Cardiac septum (tissue), 1 donor: ENCODE measurements at regions not wholly inside any gene's neighbourhood (a gene's known extent, or its start where the extent isn't known, plus 50 kb on each side); places are given as distances from the start of the nearest gene placed in this dataset.

Experiments used
- DNase-seq: peaks from one replicate; pipeline ENCODE4 v3.0.0-alpha.2; 2020; ENCODE audit warnings: low spot score
- intact Hi-C: fragments of 100-400 bp; cut with DNase I; formaldehyde crosslinking; loops from one replicate; pipeline ENCODE4 v1.14.0; 2022
- donor health status: DM: no; HTN: no; CAD: no.

DNA sequence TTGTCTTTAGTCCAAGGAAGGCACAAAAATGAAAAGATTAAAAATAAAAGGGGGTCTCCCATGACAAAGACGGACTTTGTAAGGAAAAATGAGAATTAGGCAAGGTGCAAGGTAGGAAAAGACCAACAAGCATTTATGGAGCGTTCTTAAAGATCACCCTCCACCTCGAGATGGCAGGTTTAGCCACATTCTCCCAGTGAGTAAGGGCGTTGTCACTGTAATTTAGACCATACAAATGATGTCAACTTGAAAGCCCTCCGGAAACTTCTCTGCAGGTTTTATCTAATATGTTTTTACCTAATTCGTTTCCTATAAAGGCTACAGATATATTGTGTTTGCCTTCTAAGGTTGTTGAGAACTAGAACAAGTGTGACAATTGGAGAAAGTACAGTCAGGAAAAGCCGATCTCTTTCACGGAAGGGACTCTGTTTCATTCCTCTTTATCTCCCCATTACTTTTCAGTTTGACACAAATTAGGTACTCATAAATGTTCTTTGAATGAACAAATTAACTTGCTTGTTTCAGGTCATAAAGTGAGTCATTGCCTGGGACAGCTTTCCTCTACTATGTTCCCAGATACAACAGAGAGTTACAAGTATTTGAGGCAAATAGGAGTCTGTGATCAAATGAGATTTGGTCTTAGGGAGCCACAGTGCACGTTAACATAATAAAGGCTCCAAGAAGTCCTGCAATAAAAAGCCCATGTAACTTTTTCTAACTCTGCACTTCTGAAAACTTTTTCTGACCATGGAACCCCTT, 102.6 kb upstream of the HABP2 start:
- intact Hi-C loops: no loop called here
- no peak for DNase-seq

DNA sequence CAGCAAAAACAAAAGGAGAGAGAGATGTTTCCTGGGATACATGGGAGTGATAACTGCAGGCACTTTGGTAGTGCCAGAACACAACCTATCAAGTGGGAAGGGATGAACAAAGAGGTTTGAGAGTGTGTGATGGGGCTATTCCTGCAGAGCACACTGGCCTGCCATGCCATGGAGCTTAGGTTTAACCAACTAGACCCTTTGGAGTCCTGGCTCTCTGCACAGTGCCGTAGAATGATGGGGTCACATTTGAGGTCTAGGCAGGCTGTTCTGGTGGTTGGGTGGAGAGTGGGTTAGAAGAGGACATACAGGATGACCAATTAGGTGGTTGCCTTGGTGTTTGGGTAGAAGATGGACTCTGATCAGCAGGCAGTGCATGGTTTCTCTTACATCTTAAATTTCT, 101.9 kb upstream of the HABP2 start:
- DNase-seq: no peak
- intact Hi-C loops: no loop called here

DNA sequence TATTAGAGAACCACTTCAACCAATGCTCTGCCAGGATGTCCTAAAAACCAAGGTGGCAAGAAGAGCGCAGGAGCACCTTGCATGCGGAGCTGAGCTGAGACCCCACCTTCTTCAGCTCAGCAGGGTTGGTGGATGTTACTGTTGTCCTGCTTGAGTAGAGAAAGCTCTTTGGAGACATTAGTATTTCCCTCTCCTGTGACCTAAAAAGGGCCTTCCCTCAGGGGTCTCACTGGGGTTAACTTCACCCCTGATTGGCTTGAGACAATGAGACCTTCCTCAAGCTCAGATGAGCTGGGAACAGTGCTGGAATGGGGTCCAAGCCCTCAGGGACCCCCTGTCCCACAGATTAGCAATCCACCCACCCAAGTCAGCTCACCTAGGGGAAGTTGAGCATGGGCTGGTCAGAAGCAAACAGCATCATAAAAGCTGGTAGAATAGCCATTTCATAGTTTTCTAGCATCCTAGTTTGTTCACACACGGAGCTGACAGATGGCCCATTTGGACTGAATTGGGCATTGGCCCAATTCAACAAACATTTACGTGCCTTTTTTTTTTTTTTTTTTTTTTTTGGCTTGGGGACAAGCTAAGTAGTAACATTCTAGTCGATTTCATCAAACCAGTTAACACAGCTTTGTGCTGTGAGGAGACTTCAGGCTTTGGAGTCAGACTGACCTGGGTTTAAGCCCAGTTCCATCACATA, 100.6 kb upstream of the HABP2 start:
- intact Hi-C loops: no loop called here
- DNase-seq: no peak

DNA sequence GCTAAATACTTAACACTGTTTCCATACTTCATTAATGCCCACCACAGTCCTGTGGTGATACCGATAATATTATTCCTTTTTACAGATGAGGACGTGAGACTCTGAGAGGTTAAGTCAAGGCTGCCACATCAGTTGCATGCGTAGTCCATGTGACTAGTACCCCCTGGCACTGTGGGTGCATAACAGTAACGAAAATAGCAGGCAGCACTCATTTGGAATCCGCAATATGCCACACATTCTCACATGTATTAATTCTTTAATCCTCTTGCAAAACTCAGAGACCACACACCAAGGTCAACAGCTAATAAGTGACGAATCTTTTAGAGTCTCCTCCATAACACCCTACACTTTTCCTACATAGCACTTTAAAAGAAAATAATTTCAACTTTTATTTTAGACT, 99.5 kb upstream of the HABP2 start:
- intact Hi-C loops: no loop called here
- no peak for DNase-seq

DNA sequence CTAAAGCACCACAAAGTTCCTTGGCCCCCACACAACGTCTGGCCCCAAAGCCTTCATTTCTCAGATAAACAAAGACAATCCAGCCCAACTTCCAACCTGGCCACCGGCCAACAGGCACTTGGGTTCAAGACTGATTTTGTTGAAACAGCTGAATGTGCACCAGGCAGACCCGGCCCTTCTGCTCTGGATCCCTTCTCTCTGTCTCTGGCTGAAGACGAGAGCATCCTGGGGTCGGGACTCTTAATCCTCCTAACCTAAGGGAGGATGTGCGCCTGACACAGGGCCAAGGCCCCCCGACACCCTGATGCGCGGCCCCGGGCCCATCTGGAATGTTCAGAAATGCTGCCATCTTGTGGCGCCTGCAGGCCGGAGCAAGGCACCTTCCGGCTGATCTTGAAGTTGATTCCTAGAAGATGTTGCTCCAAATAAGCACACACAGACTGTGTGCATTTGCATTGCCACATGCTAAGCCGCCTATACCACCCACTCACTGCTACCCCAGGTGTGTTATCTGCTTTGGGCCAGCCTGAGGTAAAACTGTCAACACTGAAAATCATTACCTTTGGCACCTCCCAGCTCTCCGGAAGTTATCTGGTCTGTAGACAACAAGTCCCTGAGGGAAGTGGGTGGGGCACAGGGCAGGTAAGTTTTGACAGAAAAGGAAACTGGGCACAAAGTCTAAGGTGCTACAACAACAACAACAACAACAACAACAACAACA, 98.4 kb upstream of the HABP2 start:
- no peak for DNase-seq
- intact Hi-C loops: no loop called here

DNA sequence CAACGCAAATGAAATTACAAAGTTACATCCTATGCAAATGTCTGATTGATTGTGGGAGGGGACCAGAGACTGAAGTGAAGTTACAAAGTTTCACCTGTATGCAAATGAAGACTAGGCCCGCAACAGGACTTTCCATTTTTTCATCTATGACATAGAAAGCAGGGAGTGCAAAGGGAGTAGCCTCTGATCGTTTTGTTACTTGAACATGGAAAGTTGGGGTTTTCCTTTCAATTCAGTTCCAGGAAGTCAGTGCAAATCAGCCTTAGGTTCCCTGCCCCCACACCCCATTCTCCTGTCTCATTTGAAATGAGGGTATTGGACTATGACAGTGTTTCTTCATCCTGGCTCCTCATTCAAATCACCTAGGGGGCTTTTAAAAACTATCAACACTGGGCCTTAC, 96.9 kb upstream of the HABP2 start:
- no peak for DNase-seq
- intact Hi-C loops: no loop called here

DNA sequence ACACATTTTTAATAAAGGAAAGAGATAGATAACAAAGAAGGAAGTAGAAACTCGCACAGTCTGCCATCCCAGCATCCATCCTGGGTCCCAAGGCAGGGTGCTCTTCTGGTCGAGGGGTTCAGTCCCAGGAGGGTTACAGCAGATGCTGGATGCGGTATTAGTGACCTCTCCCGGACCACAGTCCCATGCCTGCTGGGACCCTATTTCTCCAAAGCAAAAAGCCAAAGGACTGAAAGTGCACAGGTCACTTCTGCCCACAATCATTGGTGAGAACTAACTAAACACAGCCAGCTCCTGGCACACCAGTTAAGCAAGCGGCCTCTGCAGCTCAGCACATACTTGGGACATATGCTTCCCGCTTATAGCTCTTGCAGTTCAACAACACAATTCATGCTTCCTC, 96.1 kb upstream of the HABP2 start:
- DNase-seq: no peak
- intact Hi-C loops: no loop called here

DNA sequence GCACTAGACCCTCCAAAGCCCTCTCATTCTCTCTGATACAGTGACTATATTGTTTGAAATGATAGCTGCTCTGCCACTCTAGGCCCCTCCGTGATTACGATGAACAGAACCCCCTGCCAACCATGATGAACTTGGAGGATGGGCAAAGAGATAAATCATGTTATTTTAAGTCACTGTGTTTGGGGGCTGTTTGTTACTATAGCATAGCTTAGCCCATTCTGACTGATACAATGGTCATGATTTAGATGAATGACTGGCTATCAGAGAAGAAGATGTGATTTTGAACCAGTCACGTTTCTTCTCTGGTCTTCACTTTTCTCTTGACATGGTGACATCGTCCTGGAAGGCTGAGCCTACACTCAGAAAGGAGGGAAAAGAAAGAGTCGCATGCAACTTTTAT, 95.4 kb upstream of the HABP2 start:
- no peak for DNase-seq
- intact Hi-C loops: no loop called here

DNA sequence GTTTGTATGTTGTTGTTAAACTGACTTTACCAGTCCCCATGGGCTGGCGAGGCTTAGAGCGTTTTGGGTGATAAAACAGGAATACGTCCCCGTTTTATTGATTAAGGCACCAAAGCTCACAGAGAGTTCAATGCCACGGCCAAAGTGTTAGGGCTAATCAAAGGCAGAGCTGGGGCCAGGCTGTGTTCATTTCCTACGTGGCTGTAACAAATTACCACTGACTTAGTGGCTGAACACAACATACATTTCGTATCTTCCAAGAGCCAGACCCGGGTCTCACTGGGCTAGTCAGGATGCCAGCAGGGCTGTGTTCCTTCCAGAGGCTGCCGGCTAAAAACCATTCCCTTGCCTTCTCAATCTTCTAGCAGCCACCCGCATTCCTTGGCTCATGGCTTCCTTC, 94.4 kb upstream of the HABP2 start:
- DNase-seq: no peak
- intact Hi-C loops: no loop called here

DNA sequence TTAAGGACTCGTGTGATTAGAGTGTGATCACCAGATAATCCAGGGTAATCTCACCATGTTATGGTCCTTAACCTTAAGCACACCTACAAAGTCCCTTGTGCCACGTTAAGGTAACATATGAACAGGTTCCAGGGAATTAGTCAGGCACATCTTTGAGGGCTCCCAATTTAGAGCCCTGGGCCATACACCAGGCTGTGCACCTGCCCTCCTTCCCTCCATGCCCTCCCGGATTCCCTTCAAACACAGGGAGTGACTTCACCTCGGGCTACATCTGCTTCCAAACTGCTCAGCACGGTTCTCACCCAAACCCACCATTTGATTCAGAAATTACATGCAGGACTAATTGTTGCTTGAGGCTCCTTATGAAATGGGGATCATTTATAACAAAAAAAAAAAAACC, 93.9 kb upstream of the HABP2 start:
- no peak for DNase-seq
- intact Hi-C loops: no loop called here

DNA sequence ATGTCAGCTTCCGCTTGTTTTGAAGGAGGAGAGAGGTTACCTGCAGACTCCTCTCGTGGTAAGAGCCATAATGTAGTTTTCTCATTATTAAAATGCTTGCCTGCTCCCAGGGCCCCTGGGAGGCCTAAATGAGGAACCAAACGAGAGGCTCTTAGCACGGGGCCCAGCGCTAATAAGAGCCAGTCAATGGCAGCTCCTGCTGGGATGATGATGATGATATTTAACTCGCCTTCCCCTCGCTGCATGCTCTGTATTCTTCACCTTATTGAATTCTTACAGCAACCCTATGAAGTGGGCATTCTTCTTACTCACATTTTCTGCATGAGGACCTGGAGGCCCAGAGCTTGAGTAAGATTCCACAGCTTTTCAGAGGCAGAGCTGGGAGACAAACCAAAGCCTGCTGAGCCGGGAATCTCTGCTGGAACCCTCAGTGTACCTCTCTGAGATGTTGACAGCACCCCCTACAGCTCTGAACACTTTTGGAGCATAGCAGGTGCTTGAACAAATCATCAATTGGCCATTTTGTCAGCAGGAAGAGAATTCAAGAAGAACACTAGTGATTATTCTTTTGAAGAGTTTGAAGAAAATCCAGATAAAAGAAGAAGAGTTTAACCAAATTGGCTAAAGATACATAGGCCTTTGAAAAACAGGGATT, 93.1 kb upstream of the HABP2 start:
- DNase-seq: no peak
- intact Hi-C loops: no loop called here

DNA sequence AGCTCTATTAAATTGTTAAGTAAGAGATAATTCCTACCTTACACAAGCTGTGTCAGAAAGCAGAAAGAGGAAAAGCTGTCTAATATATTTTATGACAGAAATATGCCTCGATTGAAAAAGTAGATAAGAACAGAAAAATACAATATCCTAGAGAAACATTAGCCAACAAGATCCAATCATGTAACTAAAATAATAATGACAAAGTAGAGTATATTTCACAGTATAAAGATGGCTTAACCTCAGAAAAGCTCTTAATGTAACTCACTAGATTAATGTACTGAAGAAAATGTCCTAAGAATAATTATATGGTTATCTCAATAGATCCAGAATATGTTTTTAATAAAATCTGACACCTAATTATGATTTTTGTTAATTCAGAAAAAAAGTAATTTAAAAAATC, 89.8 kb upstream of the HABP2 start:
- intact Hi-C loops: no loop called here
- DNase-seq: no peak

DNA sequence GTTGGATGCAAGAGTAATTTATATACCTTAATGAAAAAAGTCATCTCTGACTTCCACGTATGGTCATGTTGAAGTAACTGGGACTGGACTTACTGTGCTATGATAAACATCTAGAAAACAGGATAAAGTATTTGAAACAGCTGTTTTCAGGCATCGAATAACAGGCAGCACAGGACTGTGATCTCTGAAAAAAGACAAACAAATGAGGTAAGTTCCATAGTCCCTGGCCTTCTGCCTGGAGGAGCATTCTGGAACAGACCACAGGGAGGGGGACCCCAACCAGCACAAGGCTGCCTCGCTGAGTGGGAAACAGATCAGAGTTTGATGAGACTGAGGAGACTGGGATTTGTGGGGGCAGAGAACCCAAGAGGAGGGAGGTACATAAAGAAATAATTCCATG, 89.1 kb upstream of the HABP2 start:
- intact Hi-C loops: no loop called here

DNA sequence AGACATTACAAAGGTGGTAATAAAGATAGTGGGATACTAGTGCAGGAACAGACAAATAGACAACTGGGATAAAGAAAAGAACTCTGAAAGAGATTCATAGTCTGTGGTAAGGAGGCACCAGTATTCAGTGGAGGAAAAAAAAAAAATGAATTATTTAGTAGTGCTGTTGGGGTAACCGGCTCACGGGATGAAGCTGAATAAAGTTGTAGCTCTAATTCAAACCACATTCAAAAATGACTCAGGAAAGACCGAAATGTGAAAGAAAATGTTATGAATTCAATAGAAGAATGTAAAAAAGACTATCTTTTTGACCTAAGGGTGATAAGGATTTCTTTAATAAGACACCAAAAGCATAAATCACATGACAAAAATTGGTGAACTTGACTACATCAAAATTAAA, 83.1 kb upstream of the HABP2 start:
- DNase-seq: no peak
- intact Hi-C loops: no loop called here

More for the DNA sequence above, 89.1 kb upstream of the HABP2 start:
- DNase-seq: no peak

DNA sequence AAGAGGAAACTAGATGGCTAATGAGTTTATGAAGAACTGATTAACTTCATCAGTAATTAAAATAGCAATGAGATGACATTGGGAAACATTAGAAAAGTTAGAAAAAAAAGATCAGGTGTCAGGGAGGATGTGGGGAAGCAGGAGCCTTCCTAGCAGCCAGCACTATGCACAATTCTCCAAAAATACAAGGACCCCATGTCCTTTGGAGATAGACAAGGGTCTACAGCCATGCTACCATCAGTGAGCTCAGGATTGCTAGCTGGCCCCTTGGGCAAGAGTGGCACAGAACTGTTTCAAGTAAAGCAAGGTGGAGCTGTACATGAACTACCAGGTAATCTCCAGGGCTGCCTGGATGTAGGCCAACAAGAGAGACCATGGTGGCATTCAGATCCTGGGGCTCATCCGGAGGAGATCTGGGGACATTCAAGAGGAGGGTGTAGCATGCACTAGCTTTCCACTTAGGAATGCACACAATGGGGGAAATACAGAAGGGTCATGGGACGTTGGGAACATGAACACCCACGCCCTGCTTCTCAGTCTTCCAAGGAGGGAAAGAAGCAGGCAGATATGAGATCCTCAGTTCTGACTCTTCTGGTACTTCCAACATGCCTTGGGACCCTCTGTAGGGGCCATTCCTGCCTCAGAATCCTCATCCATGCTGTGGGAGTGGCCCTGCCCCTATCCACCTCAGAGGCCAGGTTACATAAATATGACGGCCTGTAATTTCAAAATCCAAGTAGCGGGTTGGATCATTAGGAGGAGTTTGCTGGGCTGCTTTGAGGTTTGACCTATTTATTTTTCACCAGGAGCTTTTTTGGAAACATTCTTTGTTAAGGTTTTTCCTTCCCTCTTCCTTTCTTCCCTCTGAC, 82.2 kb upstream of the HABP2 start:
- intact Hi-C loops: no loop called here
- DNase-seq: no peak

DNA sequence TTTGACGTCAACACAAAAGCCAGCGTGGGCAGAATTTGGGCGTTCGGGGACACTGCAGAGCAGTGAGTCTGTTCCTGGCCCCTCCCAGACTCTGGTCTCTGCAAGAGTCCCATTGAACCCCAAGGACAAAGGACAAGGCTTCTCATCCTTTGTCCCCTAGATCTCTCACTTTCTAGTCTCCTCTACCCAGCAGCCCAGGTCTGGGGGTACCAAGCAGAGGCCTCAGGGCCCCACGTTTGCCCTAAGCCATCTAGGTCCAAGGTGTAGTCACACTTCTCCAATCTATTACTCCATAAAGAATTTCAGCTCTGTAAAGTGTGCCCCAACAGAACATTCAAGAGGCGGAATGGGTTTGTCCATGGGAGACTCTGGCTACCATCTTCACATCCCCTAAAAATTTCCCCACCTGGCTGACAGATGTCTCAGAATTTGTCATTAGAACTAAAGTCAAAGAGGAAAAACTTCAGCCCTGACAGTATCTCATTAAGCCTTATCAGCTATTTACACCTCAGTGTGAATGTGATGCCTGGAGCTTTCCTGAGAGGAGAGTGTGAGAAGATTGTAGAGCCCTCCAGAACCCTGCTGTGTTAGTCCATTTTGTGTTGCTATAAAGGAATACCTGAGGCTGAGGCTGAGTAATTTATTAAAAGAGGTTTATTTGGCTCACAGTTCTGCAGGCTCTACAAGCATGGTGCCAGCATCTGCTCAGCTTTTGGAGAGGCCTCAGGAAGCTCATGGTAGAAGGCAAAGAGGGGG, 81.4 kb upstream of the HABP2 start:
- no peak for DNase-seq
- intact Hi-C loops: no loop called here

DNA sequence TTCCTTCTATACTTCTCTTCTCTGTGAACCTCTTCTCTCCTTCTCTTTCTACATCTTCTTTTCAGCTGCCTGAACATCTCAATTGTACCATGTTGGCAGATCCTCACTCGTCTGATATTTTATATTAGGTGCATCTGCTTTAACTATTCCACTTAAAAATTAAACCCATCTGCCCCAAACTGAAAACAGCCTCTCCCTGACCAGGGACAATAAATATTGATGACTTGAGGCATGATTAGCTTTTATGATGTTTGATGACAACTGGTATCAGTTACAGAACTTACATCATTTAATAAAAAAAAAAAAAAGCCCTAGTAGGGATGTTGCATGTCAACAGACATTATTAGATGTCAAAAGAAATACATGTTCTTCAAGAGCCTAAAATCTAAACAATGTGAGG, 79.8 kb upstream of the HABP2 start:
- intact Hi-C loops: no loop called here
- DNase-seq: no peak

DNA sequence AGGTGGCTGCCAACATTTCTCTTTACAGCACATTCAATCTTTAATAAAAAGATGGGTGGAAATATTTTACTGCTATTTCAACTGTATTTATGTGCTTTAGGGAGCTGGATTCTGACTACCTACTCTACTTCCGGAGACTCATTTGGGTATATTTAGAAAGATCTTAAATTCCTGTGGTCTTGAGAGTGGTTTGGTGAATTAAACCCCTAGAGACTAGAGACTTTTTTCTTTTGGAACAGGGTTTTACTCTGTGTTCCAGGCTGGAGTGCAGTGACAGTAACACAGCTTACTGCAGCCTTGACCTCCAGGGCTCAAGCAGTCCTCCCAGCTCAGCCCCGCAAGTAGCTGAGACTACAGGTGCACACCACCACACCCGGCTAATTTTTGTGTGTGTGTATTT, 79.0 kb upstream of the HABP2 start:
- DNase-seq: no peak
- intact Hi-C loops: no loop called here

DNA sequence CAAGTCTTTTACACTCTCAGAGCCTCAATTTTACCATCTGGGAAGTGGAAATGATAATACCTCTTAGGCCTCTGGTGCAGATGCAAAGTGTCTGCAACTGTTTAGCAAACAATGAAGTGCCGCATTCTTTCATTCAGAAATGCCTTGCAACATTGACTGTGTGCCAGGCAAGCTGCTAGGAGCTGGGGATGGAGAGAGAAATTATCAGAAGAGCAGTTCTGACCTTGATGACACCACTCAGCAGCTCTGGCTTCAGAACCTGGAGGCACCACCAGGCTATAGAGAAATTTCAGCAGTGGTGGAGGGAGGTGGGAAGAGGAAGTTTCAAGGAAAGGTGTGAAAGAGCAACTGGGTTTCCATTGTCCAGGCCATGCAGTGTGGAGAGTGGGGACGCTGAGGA, 78.1 kb upstream of the HABP2 start:
- no peak for DNase-seq
- intact Hi-C loops: no loop called here
